Esophagus squamous epithelium (tissue), 4 donors: ENCODE measurements at regions not wholly inside any gene's neighbourhood (a gene's known extent, or its start where the extent isn't known, plus 50 kb on each side); places are given as distances from the start of the nearest gene placed in this dataset.

Source experiments
- POLR2A ChIP-seq, 4 donors: fragments of 450-650 bp; IDR thresholded peaks; one replicate each; pipeline ENCODE4 v1.6.1; 2017; ENCODE audit warnings: antibody characterized with exemption in 4 of 4, mild to moderate bottlenecking in 4 of 4, moderate library complexity in 3 of 4
- TF ChIP-seq, protein P1 (sequence below), 6 experiments: fragments of 450-650 bp in 4 of 6; fragments of 200-600 bp in 2 of 6; sonication (generic) in 2 of 6; IDR thresholded peaks; one replicate each; pipeline ENCODE4 v1.5.1; 2016 to 2019; ENCODE audit warnings: antibody characterized with exemption in 6 of 6, mild to moderate bottlenecking in 4 of 6, moderate library complexity in 4 of 6

DNA sequence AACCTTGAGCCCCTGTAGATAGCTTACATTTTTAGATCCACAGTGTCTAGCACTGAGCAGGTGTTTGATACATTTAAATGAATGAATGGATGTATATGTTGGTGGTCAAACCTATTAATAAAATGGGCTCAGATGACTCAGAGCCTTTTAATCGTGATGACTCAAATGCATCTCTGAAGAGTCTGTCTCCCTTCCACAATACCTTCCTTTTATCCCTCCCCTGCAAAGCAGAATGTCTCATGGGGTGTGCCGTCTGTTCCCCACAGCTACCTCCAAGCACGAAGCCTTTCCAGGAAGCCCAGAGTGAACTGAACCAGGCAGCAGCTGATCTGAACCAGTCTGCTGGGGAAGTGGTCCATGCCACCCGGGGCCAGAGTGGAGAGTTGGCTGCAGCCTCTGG lies 303.5 kb upstream of the TPM1 start:
- TF ChIP-seq, protein P1, sequence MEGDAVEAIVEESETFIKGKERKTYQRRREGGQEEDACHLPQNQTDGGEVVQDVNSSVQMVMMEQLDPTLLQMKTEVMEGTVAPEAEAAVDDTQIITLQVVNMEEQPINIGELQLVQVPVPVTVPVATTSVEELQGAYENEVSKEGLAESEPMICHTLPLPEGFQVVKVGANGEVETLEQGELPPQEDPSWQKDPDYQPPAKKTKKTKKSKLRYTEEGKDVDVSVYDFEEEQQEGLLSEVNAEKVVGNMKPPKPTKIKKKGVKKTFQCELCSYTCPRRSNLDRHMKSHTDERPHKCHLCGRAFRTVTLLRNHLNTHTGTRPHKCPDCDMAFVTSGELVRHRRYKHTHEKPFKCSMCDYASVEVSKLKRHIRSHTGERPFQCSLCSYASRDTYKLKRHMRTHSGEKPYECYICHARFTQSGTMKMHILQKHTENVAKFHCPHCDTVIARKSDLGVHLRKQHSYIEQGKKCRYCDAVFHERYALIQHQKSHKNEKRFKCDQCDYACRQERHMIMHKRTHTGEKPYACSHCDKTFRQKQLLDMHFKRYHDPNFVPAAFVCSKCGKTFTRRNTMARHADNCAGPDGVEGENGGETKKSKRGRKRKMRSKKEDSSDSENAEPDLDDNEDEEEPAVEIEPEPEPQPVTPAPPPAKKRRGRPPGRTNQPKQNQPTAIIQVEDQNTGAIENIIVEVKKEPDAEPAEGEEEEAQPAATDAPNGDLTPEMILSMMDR (IDR thresholded peaks at IDR 0.05), result no peak
- no peak for TF ChIP-seq POLR2A (IDR thresholded peaks at IDR 0.05)
